ENCODE measurements at regions not wholly inside any gene's neighbourhood (a gene's known extent, or its start where the extent isn't known, plus 50 kb on each side); places are given as distances from the start of the nearest gene placed in this dataset.

- WGBS, 3 donors: 36 to 38% (median 37%) methylated on average over 3 of the region's 3 CpGs
- DNase-seq: no peak
- H3K27me3 ChIP-seq (ENCODE audit: insufficient read depth in 3 of 3, low read length in 2 of 3): no peaks in the 10 kb centered on the region
- no peaks in the 10 kb centered on the region for H3K9me3 ChIP-seq
- no peaks in the 10 kb centered on the region for H3K36me3 ChIP-seq (ENCODE audit: insufficient read depth in 1 of 2, low read depth in 1 of 2)
- ATAC-seq: no peak
- no peak overlapping the region for H3K4me3 ChIP-seq
- no peak overlapping the region for H3K27ac ChIP-seq
- intact Hi-C loops (cut with DNase I): loop anchor here (10.0 kb wide), 4 partner anchors 232 to 932 kb away; partner anchors contain the start of gene AKT3 (in 1 of the 2)
- TF ChIP-seq CTCF (IDR thresholded peaks at IDR 0.05): no peak
- no peaks in the 10 kb centered on the region for H3K4me1 ChIP-seq
Observed at GRCh38 chr1:244276646-244277045, 175.1 kb downstream of the ADSS2 start.

GRCh38 chr1:244280201-244280600 is 171.5 kb downstream of the ADSS2 start:
- intact Hi-C loops (cut with DNase I): no loop called here
- no peak for DNase-seq
- no peak for ATAC-seq
- 64 to 70% (median 65%) methylated on average over 7 of the region's 7 CpGs for WGBS, 3 donors
- H3K9me3 ChIP-seq: no peaks in the 10 kb centered on the region
- no peaks in the 10 kb centered on the region for H3K36me3 ChIP-seq (ENCODE audit: insufficient read depth in 1 of 2, low read depth in 1 of 2)
- H3K4me1 ChIP-seq: no peaks in the 10 kb centered on the region
- H3K27me3 ChIP-seq (ENCODE audit: insufficient read depth in 3 of 3, low read length in 2 of 3): no peaks in the 10 kb centered on the region
- H3K27ac ChIP-seq: no peak overlapping the region
- TF ChIP-seq CTCF (IDR thresholded peaks at IDR 0.05): no peak
- no peak overlapping the region for H3K4me3 ChIP-seq

GRCh38 chr1:244280859-244281258 is 170.8 kb downstream of the ADSS2 start:
- TF ChIP-seq CTCF (IDR thresholded peaks at IDR 0.05): no peak
- Histone ChIP-seq H3K9me3 (no peaks in the 10 kb centered on the region), H3K36me3 (ENCODE audit: insufficient read depth in 1 of 2, low read depth in 1 of 2) (no peaks in the 10 kb centered on the region), H3K4me3 (no peak overlapping the region), H3K27ac (no peak overlapping the region), H3K27me3 (ENCODE audit: insufficient read depth in 3 of 3, low read length in 2 of 3) (no peaks in the 10 kb centered on the region), H3K4me1 (no peaks in the 10 kb centered on the region)
- ATAC-seq: no peak
- WGBS, 3 donors: 36 to 45% (median 43%) methylated on average over 1 of the region's 1 CpG
- intact Hi-C loops (cut with DNase I): no loop called here
- no peak for DNase-seq

- intact Hi-C loops (cut with DNase I): no loop called here
- Histone ChIP-seq H3K9me3 (peaks cover 7% of the 10 kb centered on the region), H3K27ac (no peak overlapping the region), H3K4me3 (no peak overlapping the region), H3K4me1 (no peaks in the 10 kb centered on the region), H3K27me3 (ENCODE audit: insufficient read depth in 3 of 3, low read length in 2 of 3) (peaks cover 0 to 4% (median 0%) of the 10 kb centered on the region in 3 donors), H3K36me3 (ENCODE audit: insufficient read depth in 1 of 2, low read depth in 1 of 2) (no peaks in the 10 kb centered on the region)
- 89 to 93% (median 90%) methylated on average over 4 of the region's 4 CpGs for WGBS, 3 donors
- no peak for TF ChIP-seq CTCF (IDR thresholded peaks at IDR 0.05)
- DNase-seq (no peak), ATAC-seq (no peak)
Observed at GRCh38 chr1:244283772-244284171, 167.9 kb downstream of the ADSS2 start.

GRCh38 chr1:244284641-244285156 is 167.0 kb downstream of the ADSS2 start:
- Histone ChIP-seq H3K27me3 (ENCODE audit: insufficient read depth in 3 of 3, low read length in 2 of 3) (peaks cover 0 to 4% (median 0%) of the 10 kb centered on the region in 3 donors), H3K36me3 (ENCODE audit: insufficient read depth in 1 of 2, low read depth in 1 of 2) (no peaks in the 10 kb centered on the region), H3K27ac (no peak overlapping the region), H3K4me1 (no peaks in the 10 kb centered on the region), H3K9me3 (peaks cover 7% of the 10 kb centered on the region), H3K4me3 (no peak overlapping the region)
- no peak for DNase-seq
- 78 to 83% (median 82%) methylated on average over 17 of the region's 17 CpGs for WGBS, 3 donors
- no peak for TF ChIP-seq CTCF (IDR thresholded peaks at IDR 0.05)
- ATAC-seq: no peak
- intact Hi-C loops (cut with DNase I): no loop called here
